GM23248 (cell line): ENCODE measurements at regions not wholly inside any gene's neighbourhood (a gene's known extent, or its start where the extent isn't known, plus 50 kb on each side); places are given as distances from the start of the nearest gene placed in this dataset.

Experiments
- EZH2 ChIP-seq: fragments of 200-600 bp; sonication (generic); IDR thresholded peaks from 2 replicates; pipeline ENCODE4 v1.6.1; 2018; ENCODE audit warnings: antibody characterized with exemption, mild to moderate bottlenecking; ENCODE audit not compliant: insufficient read depth, poor library complexity, severe bottlenecking
- EZH2phosphoT487 ChIP-seq: fragments of 200-600 bp; sonication (generic); IDR thresholded peaks from 2 replicates; pipeline ENCODE4 v1.6.1; 2018; ENCODE audit warnings: antibody characterized with exemption, moderate library complexity, mild to moderate bottlenecking, low read depth; ENCODE audit not compliant: insufficient read depth

- TF ChIP-seq EZH2, result no peak
- TF ChIP-seq EZH2phosphoT487, result no peak
These were observed 450.5 kb upstream of the ACVR2A start for GRCh38 chr2:147394179-147394790.
